HEK293 (cell line): ENCODE measurements at regions not wholly inside any gene's neighbourhood (a gene's known extent, or its start where the extent isn't known, plus 50 kb on each side); places are given as distances from the start of the nearest gene placed in this dataset.

Experiments
- CTCF ChIA-PET: fragments of 350-600 bp; formaldehyde crosslinking; extraction: SDS; loops from one replicate; lab custom pipeline; 2021; ENCODE audit warnings: antibody characterized with exemption; lab: Yijun Ruan, JAX
- POLR2A ChIA-PET: fragments of 300-600 bp; formaldehyde crosslinking; extraction: SDS; loops from one replicate; lab custom pipeline; 2020; ENCODE audit warnings: antibody characterized with exemption, inconsistent platforms; lab: Yijun Ruan, JAX
- H3K27ac ChIP-seq: fragments of 200-500 bp; sonication (Bioruptor generic); 2 replicates; pipeline ENCODE4 v1.5.1; 2014; ENCODE audit warnings: low read depth, low read length, control low read depth, inconsistent platforms; ENCODE audit errors: extremely low read depth
- H3K36me3 ChIP-seq, 2 experiments: fragments of 200-500 bp in 1 of 2; sonication (Bioruptor generic) in 1 of 2; 1 replicate in 1 of 2; 2 replicates in 1 of 2; pipeline ENCODE4 v1.5.1; 2014 to 2017; ENCODE audit warnings: inconsistent platforms in 2 of 2, low read length in 2 of 2; ENCODE audit not compliant: control insufficient read depth in 2 of 2, insufficient read depth in 1 of 2
- H3K4me1 ChIP-seq: fragments of 200-500 bp; sonication (Bioruptor generic); 2 replicates; pipeline ENCODE4 v1.5.1; 2014; ENCODE audit warnings: mild to moderate bottlenecking, low read length, inconsistent platforms; ENCODE audit not compliant: control insufficient read depth, insufficient read depth
- H3K4me3 ChIP-seq: 2 replicates; pipeline ENCODE4 v1.5.1; 2011; ENCODE audit warnings: low read depth, mild to moderate bottlenecking, control low read depth, low read length, moderate library complexity
- H3K9me3 ChIP-seq: fragments of 200-500 bp; sonication (Bioruptor generic); 2 replicates; pipeline ENCODE4 v1.5.1; 2014; ENCODE audit warnings: low read depth, low read length, inconsistent platforms; ENCODE audit not compliant: control insufficient read depth, insufficient read depth
- GLI2 ChIP-seq: fragments of 450-650 bp; formaldehyde crosslinking; IDR thresholded peaks from 2 replicates; pipeline ENCODE4; 2017; ENCODE audit warnings: missing biosample characterization, missing genetic modification characterization, low read depth, borderline replicate concordance
- MEIS1 ChIP-seq: sonication (generic); formaldehyde crosslinking; IDR thresholded peaks from 2 replicates; pipeline ENCODE4 v1.8.1; 2022; ENCODE audit warnings: missing genetic modification reagents, mild to moderate bottlenecking, borderline replicate concordance
- OSR2 ChIP-seq: fragments of 450-650 bp; formaldehyde crosslinking; IDR thresholded peaks from 2 replicates; pipeline ENCODE4 v1.5.1; 2016; ENCODE audit warnings: missing biosample characterization, missing genetic modification characterization
- SP3 ChIP-seq: fragments of 450-650 bp; formaldehyde crosslinking; IDR thresholded peaks from 2 replicates; pipeline ENCODE4 v1.5.1; 2016; ENCODE audit warnings: missing biosample characterization, missing genetic modification characterization
- ZBTB20 ChIP-seq: fragments of 450-650 bp; formaldehyde crosslinking; IDR thresholded peaks from 2 replicates; pipeline ENCODE4 v1.5.1; 2016; ENCODE audit warnings: missing biosample characterization, missing genetic modification characterization
- ZNF2 ChIP-seq: fragments of 450-650 bp; formaldehyde crosslinking; IDR thresholded peaks from 2 replicates; pipeline ENCODE4 v1.5.1; 2016; ENCODE audit warnings: missing biosample characterization, missing genetic modification characterization
- ZNF211 ChIP-seq: fragments of 450-650 bp; formaldehyde crosslinking; IDR thresholded peaks from 2 replicates; pipeline ENCODE4 v1.5.1; 2016; ENCODE audit warnings: low read depth, missing biosample characterization, missing genetic modification characterization
- ZNF248 ChIP-seq: fragments of 450-650 bp; formaldehyde crosslinking; IDR thresholded peaks from 2 replicates; pipeline ENCODE4 v1.5.1; 2017; ENCODE audit warnings: missing biosample characterization, missing genetic modification characterization
- ZNF391 ChIP-seq: fragments of 450-650 bp; formaldehyde crosslinking; IDR thresholded peaks from 2 replicates; pipeline ENCODE4 v1.5.1; 2016; ENCODE audit warnings: low read depth, missing biosample characterization, missing genetic modification characterization, borderline replicate concordance
- ZNF416 ChIP-seq: fragments of 450-650 bp; formaldehyde crosslinking; IDR thresholded peaks from 2 replicates; pipeline ENCODE4 v1.5.1; 2016; ENCODE audit warnings: missing biosample characterization, missing genetic modification characterization
- ZNF510 ChIP-seq: fragments of 450-650 bp; formaldehyde crosslinking; IDR thresholded peaks from 2 replicates; pipeline ENCODE4 v1.5.1; 2018; ENCODE audit warnings: mild to moderate bottlenecking, missing genetic modification characterization, missing biosample characterization; ENCODE audit not compliant: insufficient replicate concordance
- ZNF544 ChIP-seq: fragments of 450-650 bp; formaldehyde crosslinking; IDR thresholded peaks from 2 replicates; pipeline ENCODE4 v1.5.0; 2017; ENCODE audit warnings: missing biosample characterization, missing genetic modification characterization
- ZNF585B ChIP-seq: fragments of 450-650 bp; formaldehyde crosslinking; IDR thresholded peaks from 2 replicates; pipeline ENCODE4 v1.5.1; 2016; ENCODE audit warnings: missing biosample characterization, missing genetic modification characterization
- TF ChIP-seq, protein P1 (sequence below): fragments of 450-650 bp; formaldehyde crosslinking; IDR thresholded peaks from 2 replicates; pipeline ENCODE4 v1.5.1; 2016; ENCODE audit warnings: missing biosample characterization, missing genetic modification characterization
- TF ChIP-seq, protein P2 (sequence below): fragments of 450-650 bp; formaldehyde crosslinking; IDR thresholded peaks from 2 replicates; pipeline ENCODE4 v1.5.1; 2016; ENCODE audit warnings: missing biosample characterization, missing genetic modification characterization
- TF ChIP-seq, protein P3 (sequence below): fragments of 450-650 bp; formaldehyde crosslinking; IDR thresholded peaks from 2 replicates; pipeline ENCODE4 v1.5.1; 2016; ENCODE audit warnings: missing biosample characterization, missing genetic modification characterization
- TF ChIP-seq, protein P4 (sequence below): fragments of 450-650 bp; formaldehyde crosslinking; IDR thresholded peaks from 2 replicates; pipeline ENCODE4 v1.5.1; 2016; ENCODE audit warnings: missing biosample characterization, missing genetic modification characterization, borderline replicate concordance
- TF ChIP-seq, protein P5 (sequence below): fragments of 450-650 bp; formaldehyde crosslinking; IDR thresholded peaks from 2 replicates; pipeline ENCODE4 v1.5.1; 2016; ENCODE audit warnings: missing biosample characterization, missing genetic modification characterization
- TF ChIP-seq, protein P6 (sequence below): fragments of 450-650 bp; formaldehyde crosslinking; IDR thresholded peaks from 2 replicates; pipeline ENCODE4 v1.5.1; 2016; ENCODE audit warnings: missing biosample characterization, missing genetic modification characterization

DNA sequence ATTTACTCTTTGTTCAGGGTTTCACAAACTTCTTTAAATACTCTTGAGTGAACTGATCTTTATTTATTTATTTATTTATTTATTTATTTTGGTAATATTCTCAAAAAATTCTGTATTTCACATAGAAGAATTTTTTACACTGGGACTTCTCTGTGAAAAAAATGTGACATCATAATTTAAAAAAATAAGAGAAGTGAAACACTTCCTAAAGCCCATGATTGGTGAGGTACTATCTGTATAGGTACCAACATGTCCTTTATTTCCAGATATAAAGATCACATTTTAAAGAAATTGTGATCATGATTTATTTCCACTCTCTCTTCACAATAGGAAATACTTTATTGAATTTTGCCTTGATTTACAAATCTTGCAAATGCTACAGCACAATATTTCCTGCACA, 497.1 kb downstream of the FAT4 start:
- no peaks in the 10 kb centered on the region for H3K36me3 ChIP-seq
- CTCF ChIA-PET, result no interaction called here
- POLR2A ChIA-PET, result no interaction called here
- H3K9me3 ChIP-seq, result no peaks in the 10 kb centered on the region
- no peak overlapping the region for H3K4me3 ChIP-seq
- no peak overlapping the region for H3K27ac ChIP-seq
- TF ChIP-seq OSR2 (tag by site-specific recombination) (no peak), ZNF585B (tag by site-specific recombination) (no peak), ZNF416 (tag by site-specific recombination) (no peak), ZNF2 (tag by site-specific recombination) (no peak), ZNF391 (tag by site-specific recombination) (no peak), ZNF211 (no peak), ZNF248 (no peak), SP3 (tag by site-specific recombination) (no peak), ZNF544 (no peak), GLI2 (tag by site-specific recombination) (no peak), ZNF510 (tag by site-specific recombination) (no peak), ZBTB20 (no peak), MEIS1 (CRISPR knock-in tag) (no peak)
- TF ChIP-seq, protein P1, sequence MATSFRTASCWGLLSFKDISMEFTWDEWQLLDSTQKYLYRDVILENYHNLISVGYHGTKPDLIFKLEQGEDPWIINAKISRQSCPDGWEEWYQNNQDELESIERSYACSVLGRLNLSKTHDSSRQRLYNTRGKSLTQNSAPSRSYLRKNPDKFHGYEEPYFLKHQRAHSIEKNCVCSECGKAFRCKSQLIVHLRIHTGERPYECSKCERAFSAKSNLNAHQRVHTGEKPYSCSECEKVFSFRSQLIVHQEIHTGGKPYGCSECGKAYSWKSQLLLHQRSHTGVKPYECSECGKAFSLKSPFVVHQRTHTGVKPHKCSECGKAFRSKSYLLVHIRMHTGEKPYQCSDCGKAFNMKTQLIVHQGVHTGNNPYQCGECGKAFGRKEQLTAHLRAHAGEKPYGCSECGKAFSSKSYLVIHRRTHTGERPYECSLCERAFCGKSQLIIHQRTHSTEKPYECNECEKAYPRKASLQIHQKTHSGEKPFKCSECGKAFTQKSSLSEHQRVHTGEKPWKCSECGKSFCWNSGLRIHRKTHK (tag by site-specific recombination), result no peak
- TF ChIP-seq, protein P2, sequence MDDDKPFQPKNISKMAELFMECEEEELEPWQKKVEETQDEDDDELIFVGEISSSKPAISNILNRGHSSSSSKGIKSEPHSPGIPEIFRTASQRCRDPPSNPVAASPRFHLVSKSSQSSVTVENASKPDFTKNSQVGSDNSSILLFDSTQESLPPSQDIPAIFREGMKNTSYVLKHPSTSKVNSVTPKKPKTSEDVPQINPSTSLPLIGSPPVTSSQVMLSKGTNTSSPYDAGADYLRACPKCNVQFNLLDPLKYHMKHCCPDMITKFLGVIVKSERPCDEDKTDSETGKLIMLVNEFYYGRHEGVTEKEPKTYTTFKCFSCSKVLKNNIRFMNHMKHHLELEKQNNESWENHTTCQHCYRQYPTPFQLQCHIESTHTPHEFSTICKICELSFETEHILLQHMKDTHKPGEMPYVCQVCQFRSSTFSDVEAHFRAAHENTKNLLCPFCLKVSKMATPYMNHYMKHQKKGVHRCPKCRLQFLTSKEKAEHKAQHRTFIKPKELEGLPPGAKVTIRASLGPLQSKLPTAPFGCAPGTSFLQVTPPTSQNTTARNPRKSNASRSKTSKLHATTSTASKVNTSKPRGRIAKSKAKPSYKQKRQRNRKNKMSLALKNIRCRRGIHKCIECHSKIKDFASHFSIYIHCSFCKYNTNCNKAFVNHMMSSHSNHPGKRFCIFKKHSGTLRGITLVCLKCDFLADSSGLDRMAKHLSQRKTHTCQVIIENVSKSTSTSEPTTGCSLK, result no peak
- TF ChIP-seq, protein P3, sequence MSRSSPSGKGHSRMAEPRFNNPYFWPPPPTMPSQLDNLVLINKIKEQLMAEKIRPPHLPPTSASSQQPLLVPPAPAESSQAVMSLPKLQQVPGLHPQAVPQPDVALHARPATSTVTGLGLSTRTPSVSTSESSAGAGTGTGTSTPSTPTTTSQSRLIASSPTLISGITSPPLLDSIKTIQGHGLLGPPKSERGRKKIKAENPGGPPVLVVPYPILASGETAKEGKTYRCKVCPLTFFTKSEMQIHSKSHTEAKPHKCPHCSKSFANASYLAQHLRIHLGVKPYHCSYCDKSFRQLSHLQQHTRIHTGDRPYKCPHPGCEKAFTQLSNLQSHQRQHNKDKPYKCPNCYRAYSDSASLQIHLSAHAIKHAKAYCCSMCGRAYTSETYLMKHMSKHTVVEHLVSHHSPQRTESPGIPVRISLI (tag by site-specific recombination), result no peak
- TF ChIP-seq, protein P4, sequence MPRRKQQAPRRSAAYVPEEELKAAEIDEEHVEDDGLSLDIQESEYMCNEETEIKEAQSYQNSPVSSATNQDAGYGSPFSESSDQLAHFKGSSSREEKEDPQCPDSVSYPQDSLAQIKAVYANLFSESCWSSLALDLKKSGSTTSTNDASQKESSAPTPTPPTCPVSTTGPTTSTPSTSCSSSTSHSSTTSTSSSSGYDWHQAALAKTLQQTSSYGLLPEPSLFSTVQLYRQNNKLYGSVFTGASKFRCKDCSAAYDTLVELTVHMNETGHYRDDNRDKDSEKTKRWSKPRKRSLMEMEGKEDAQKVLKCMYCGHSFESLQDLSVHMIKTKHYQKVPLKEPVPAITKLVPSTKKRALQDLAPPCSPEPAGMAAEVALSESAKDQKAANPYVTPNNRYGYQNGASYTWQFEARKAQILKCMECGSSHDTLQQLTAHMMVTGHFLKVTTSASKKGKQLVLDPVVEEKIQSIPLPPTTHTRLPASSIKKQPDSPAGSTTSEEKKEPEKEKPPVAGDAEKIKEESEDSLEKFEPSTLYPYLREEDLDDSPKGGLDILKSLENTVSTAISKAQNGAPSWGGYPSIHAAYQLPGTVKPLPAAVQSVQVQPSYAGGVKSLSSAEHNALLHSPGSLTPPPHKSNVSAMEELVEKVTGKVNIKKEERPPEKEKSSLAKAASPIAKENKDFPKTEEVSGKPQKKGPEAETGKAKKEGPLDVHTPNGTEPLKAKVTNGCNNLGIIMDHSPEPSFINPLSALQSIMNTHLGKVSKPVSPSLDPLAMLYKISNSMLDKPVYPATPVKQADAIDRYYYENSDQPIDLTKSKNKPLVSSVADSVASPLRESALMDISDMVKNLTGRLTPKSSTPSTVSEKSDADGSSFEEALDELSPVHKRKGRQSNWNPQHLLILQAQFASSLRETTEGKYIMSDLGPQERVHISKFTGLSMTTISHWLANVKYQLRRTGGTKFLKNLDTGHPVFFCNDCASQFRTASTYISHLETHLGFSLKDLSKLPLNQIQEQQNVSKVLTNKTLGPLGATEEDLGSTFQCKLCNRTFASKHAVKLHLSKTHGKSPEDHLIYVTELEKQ, result no peak
- TF ChIP-seq, protein P5, sequence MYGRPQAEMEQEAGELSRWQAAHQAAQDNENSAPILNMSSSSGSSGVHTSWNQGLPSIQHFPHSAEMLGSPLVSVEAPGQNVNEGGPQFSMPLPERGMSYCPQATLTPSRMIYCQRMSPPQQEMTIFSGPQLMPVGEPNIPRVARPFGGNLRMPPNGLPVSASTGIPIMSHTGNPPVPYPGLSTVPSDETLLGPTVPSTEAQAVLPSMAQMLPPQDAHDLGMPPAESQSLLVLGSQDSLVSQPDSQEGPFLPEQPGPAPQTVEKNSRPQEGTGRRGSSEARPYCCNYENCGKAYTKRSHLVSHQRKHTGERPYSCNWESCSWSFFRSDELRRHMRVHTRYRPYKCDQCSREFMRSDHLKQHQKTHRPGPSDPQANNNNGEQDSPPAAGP, result no peak
- TF ChIP-seq, protein P6, sequence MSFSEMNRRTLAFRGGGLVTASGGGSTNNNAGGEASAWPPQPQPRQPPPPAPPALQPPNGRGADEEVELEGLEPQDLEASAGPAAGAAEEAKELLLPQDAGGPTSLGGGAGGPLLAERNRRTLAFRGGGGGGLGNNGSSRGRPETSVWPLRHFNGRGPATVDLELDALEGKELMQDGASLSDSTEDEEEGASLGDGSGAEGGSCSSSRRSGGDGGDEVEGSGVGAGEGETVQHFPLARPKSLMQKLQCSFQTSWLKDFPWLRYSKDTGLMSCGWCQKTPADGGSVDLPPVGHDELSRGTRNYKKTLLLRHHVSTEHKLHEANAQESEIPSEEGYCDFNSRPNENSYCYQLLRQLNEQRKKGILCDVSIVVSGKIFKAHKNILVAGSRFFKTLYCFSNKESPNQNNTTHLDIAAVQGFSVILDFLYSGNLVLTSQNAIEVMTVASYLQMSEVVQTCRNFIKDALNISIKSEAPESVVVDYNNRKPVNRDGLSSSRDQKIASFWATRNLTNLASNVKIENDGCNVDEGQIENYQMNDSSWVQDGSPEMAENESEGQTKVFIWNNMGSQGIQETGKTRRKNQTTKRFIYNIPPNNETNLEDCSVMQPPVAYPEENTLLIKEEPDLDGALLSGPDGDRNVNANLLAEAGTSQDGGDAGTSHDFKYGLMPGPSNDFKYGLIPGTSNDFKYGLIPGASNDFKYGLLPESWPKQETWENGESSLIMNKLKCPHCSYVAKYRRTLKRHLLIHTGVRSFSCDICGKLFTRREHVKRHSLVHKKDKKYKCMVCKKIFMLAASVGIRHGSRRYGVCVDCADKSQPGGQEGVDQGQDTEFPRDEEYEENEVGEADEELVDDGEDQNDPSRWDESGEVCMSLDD (tag by site-specific recombination), result no peak
- H3K4me1 ChIP-seq, result no peaks in the 10 kb centered on the region
